Limb (tissue), 2 donors: ENCODE measurements at regions not wholly inside any gene's neighbourhood (a gene's known extent, or its start where the extent isn't known, plus 50 kb on each side); places are given as distances from the start of the nearest gene placed in this dataset.

Experiments used
- DNase-seq, 2 donors: peaks; one replicate each; pipeline ENCODE4 v3.0.0-alpha.2; 2016; ENCODE audit errors: extremely low spot score in 2 of 2

DNA sequence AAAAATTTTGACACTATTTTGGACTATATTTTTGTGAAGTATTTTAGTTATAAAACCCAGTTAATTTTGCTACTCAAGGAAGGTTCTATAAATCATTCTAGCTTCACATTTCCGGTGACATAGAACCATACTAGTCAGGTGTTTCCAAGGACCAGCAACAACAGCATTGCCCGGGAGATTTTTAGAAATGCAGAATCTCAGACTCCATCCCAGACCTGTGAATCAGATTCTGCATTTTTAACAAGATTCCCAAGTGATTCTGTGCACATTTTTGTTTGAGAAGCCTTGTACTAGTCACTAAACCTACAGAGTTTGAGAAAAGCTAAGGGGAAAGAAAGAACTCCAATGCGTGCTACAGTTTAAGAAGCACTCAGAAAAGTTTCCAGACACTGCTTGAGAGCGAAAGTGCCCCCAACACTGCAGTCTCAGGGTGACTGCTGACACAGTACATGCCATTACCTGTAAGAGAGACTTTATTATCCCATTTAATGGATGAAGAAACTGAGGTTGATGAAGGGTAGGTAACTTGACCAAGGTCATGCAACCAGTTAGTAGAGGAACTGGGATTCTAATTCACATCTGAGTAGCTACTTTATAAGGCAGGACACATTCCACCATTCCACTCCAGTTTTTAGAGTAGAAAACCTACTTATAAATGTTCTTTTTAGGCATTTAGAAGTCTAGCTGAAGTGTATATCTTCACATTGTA is 49.7 kb upstream of the USP3 start:
- no peak for DNase-seq
